Astrocyte of the cerebellum (primary cell): ENCODE measurements at regions not wholly inside any gene's neighbourhood (a gene's known extent, or its start where the extent isn't known, plus 50 kb on each side); places are given as distances from the start of the nearest gene placed in this dataset.

Experiments used
- DNase-seq: peaks from one replicate; pipeline ENCODE4 v3.0.0-alpha.2; 2011; ENCODE audit warnings: low read depth
- H3K4me3 ChIP-seq: 2 replicates; pipeline ENCODE4 v1.5.1; 2011; ENCODE audit warnings: mild to moderate bottlenecking, low read depth, low read length, moderate library complexity
- CTCF ChIP-seq: IDR thresholded peaks from 2 replicates; pipeline ENCODE4 v1.5.1; 2012; ENCODE audit warnings: low read length, low read depth, moderate library complexity, mild to moderate bottlenecking; ENCODE audit errors: missing control alignments
- in situ Hi-C: cut with HindIII; loops from 2 replicates; pipeline ENCODE4 v1.10.0; 2017; ENCODE audit warnings: low sequenced_read_pairs

DNA sequence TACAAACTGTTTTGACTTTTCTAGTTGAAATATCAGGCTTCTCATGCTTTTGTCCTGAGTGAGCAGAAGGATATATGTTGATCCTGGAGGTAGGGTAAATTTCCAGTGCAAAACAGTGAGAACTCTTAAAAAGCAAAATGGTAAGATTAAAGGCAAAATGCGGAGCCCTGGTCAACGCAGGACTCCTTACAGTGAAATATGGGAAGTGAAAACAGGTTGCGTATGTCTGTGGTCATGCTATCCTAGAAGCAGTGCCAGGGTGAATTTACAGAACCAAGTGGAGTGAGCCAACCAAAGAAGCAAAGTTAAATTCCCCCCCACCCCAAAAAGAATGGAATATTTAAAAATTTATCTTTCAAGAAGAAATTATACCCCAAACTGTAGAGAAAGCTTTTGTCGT is 256.4 kb downstream of the NR2F2 start:
- in situ Hi-C loops, result no loop called here
- H3K4me3 ChIP-seq, result no peak overlapping the region
- TF ChIP-seq CTCF, result no peak
- DNase-seq, result no peak

GRCh38 chr15:96589864-96590263 is 259.4 kb downstream of the NR2F2 start:
- no peak for TF ChIP-seq CTCF
- H3K4me3 ChIP-seq, result no peak overlapping the region
- in situ Hi-C loops, result no loop called here
- DNase-seq, result no peak

DNA sequence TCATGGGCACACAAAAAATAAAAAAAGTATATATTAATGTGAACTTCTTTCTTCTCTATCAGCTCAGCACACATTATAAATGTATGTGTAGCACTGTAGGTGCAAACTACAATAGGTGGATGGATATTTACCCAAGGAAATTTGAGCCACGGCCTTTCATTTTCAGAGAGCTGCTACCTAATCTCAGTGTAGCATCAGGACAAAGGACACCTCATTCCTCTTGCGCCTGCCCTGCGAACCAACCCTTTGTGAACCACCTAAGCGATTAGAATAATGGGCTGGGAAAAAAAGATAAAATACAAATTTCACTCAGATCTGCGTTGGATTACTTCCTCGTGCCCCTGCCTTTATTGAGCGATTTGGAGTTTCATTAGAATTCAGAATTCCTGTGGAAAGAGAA is 263.2 kb downstream of the NR2F2 start:
- H3K4me3 ChIP-seq, result no peak overlapping the region
- TF ChIP-seq CTCF, result no peak
- in situ Hi-C loops, result no loop called here
- DNase-seq, result no peak

- in situ Hi-C loops, result no loop called here
- no peak for TF ChIP-seq CTCF
- no peak overlapping the region for H3K4me3 ChIP-seq
- DNase-seq, result no peak
Measured at GRCh38 chr15:96595951-96596350, 265.5 kb downstream of the NR2F2 start.

GRCh38 chr15:96598514-96598913 is 268.0 kb downstream of the NR2F2 start:
- DNase-seq, result no peak
- no peak overlapping the region for H3K4me3 ChIP-seq
- in situ Hi-C loops, result no loop called here
- TF ChIP-seq CTCF, result no peak

- in situ Hi-C loops, result no loop called here
- TF ChIP-seq CTCF, result no peak
- H3K4me3 ChIP-seq, result no peak overlapping the region
- DNase-seq, result no peak
Measured at GRCh38 chr15:96599268-96599667, 268.8 kb downstream of the NR2F2 start.

DNA sequence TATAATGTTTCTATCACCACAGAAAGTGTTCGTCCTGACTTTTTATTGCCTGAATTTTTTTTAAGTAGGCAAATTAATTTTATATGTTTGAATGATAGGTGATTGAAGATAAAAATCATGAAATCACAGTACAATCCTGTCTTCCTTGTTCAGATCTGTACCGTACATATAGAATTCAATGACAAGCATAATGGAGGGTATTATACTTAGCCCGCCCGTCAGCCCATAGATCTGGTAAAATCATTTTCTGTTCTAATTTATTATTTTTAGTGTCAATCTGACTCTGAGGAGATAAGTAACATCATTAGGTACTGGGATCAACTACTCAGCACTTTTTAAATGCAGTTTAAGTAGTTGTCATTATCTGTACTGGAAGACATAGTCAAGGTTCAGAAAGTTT is 269.9 kb downstream of the NR2F2 start:
- DNase-seq, result no peak
- in situ Hi-C loops, result no loop called here
- H3K4me3 ChIP-seq, result no peak overlapping the region
- no peak for TF ChIP-seq CTCF
